SU-DHL-6 (cell line): ENCODE measurements at regions not wholly inside any gene's neighbourhood (a gene's known extent, or its start where the extent isn't known, plus 50 kb on each side); places are given as distances from the start of the nearest gene placed in this dataset.

Experiments
- H2AFZ ChIP-seq: fragments of 200-600 bp; sonication (generic); 2 replicates; pipeline ENCODE4 v1.6.1; 2014; ENCODE audit warnings: low read depth, mild to moderate bottlenecking, moderate library complexity, mixed read lengths, antibody characterized with exemption, low read length; ENCODE audit not compliant: severe bottlenecking
- H3F3A ChIP-seq: fragments of 200-600 bp; shearing (Covaris generic); 2 replicates; pipeline ENCODE4 v1.6.0; 2016; ENCODE audit warnings: antibody characterized with exemption, mild to moderate bottlenecking; ENCODE audit not compliant: insufficient read depth
- H3K27ac ChIP-seq: fragments of 200-600 bp; sonication (generic); 2 replicates; pipeline ENCODE4 v1.5.1; 2016; ENCODE audit warnings: low read depth, mild to moderate bottlenecking, low read length, moderate library complexity, mixed read lengths
- H3K27me3 ChIP-seq: fragments of 200-600 bp; sonication (generic), shearing (Covaris generic); 2 replicates; pipeline ENCODE4 v1.6.0; 2014; ENCODE audit warnings: mild to moderate bottlenecking, low read length
- H3K36me3 ChIP-seq: fragments of 200-600 bp; sonication (generic); 2 replicates; pipeline ENCODE4 v1.6.1; 2014; ENCODE audit warnings: mild to moderate bottlenecking, low read length, mixed read lengths
- H3K4me2 ChIP-seq: fragments of 300-600, 200-600 bp; shearing (Covaris generic), sonication (generic); 2 replicates; pipeline ENCODE4 v1.6.0; 2014; ENCODE audit warnings: low read length, low read depth, mild to moderate bottlenecking; ENCODE audit not compliant: poor library complexity, severe bottlenecking
- H3K4me3 ChIP-seq: fragments of 200-600 bp; sonication (generic); 2 replicates; pipeline ENCODE4 v1.5.1; 2014; ENCODE audit warnings: antibody characterized with exemption, low read length, mild to moderate bottlenecking, mixed read lengths; ENCODE audit not compliant: insufficient read depth, poor library complexity, severe bottlenecking
- H3K79me2 ChIP-seq: fragments of 200-600 bp; sonication (generic); 2 replicates; pipeline ENCODE4 v1.6.1; 2014; ENCODE audit warnings: mild to moderate bottlenecking, low read length, moderate library complexity; ENCODE audit not compliant: insufficient read depth
- H3K9ac ChIP-seq: fragments of 200-600 bp; sonication (generic); 2 replicates; pipeline ENCODE4 v1.7.0; 2014; ENCODE audit warnings: mild to moderate bottlenecking, low read length
- H3K9me2 ChIP-seq: fragments of 200-600 bp; sonication (generic); replicated peaks from 2 replicates; pipeline ENCODE4 v1.6.1; 2014; ENCODE audit warnings: low read length; ENCODE audit not compliant: insufficient read depth
- H3K9me3 ChIP-seq: fragments of 200-600 bp; sonication (generic); 2 replicates; pipeline ENCODE4 v1.6.1; 2014; ENCODE audit warnings: low read length, mixed read lengths; ENCODE audit not compliant: insufficient read depth
- H4K20me1 ChIP-seq: fragments of 200-600 bp; sonication (generic); 2 replicates; pipeline ENCODE4 v1.6.1; 2014; ENCODE audit warnings: low read depth, mild to moderate bottlenecking, antibody characterized with exemption, low read length, moderate library complexity, mixed read lengths
- EZH2phosphoT487 ChIP-seq: fragments of 200-600 bp; sonication (generic), shearing (Covaris generic); conservative IDR thresholded peaks from 2 replicates; pipeline ENCODE4 v1.6.1; 2018; ENCODE audit warnings: mild to moderate bottlenecking, antibody characterized with exemption, low read length, moderate library complexity, mixed read lengths
- TF ChIP-seq, protein P1 (sequence below): fragments of 200-600 bp; sonication (generic); IDR thresholded peaks from one replicate; pipeline ENCODE4 v1.5.1; 2017; ENCODE audit warnings: antibody characterized with exemption, mild to moderate bottlenecking, low read length, moderate library complexity; ENCODE audit not compliant: insufficient read depth, poor library complexity, severe bottlenecking

DNA sequence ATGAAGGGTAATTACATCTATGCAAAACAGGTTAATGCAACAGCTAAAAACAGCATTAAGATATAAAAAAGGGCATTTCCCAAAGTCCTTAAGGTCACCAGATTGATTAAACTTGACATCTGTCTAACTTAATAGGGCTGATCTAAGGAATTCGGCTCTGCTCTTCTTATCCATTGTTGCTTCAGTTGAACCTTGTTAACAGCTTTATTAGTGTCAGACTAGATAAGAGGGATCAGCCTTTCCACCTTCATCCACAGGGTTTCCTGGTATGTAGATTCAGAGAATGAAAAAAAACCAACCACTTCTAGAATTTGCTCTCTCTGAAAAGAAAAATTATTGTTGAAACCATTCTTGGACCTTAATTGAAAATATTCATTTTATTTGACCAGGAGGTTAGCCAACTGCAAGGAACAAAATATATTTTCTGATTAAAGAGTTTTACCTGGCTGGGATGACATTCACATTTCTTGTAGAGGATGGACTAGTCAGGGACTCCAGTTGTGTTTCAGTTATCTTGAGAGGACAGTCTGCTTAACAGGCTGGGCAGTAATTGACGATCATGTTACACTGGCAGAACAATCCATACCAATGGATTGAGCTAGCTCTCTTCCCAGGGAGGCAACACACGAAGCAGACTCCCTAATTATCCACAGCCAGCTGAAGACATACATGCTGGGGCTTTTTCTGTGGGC is 357.4 kb upstream of the ACVR2A start:
- H3F3A ChIP-seq: no peaks in the 10 kb centered on the region
- no peaks in the 10 kb centered on the region for H3K36me3 ChIP-seq
- H3K4me3 ChIP-seq: no peak overlapping the region
- no peak for TF ChIP-seq EZH2phosphoT487
- TF ChIP-seq, protein P1, sequence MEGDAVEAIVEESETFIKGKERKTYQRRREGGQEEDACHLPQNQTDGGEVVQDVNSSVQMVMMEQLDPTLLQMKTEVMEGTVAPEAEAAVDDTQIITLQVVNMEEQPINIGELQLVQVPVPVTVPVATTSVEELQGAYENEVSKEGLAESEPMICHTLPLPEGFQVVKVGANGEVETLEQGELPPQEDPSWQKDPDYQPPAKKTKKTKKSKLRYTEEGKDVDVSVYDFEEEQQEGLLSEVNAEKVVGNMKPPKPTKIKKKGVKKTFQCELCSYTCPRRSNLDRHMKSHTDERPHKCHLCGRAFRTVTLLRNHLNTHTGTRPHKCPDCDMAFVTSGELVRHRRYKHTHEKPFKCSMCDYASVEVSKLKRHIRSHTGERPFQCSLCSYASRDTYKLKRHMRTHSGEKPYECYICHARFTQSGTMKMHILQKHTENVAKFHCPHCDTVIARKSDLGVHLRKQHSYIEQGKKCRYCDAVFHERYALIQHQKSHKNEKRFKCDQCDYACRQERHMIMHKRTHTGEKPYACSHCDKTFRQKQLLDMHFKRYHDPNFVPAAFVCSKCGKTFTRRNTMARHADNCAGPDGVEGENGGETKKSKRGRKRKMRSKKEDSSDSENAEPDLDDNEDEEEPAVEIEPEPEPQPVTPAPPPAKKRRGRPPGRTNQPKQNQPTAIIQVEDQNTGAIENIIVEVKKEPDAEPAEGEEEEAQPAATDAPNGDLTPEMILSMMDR: no peak
- H3K9me2 ChIP-seq: no peaks in the 10 kb centered on the region; the same call in 1 of the 2 replicates
- H2AFZ ChIP-seq: no peak overlapping the region
- no peak overlapping the region for H3K9ac ChIP-seq
- no peak overlapping the region for H3K27ac ChIP-seq
- H3K4me2 ChIP-seq: no peak overlapping the region
- no peaks in the 10 kb centered on the region for H3K9me3 ChIP-seq
- H3K27me3 ChIP-seq: no peaks in the 10 kb centered on the region
- no peaks in the 10 kb centered on the region for H3K79me2 ChIP-seq
- H4K20me1 ChIP-seq: no peaks in the 10 kb centered on the region

DNA sequence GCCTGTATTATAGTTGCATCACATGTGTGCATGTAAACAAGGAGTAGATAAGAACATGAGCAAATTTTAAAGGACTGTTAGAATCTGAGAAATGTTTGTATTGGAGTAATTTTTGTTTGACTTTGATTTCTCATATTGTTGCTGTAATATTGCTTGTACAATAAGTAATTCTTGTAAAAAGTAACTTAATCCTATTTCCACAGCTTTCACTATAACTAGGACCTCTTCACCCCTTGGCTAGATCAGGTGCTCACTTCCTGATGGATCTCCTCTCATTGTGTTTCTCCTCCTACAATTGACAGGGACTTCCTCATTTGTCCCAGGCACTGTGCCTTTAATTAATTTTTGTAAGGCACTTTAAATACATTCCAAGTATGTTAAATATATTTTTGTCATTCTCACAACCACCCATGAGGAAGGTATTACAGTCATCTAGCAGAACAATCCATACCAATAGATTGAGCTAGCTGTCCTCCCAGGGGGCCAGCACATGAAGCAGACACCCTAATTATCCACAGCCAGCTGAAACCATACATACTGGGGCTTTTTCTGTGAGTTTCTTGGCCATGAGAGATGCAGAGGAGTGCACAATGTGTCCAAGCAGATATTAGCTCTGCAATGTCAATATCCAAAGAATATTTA is 359.5 kb upstream of the ACVR2A start:
- no peak for TF ChIP-seq EZH2phosphoT487
- TF ChIP-seq, protein P1: no peak
- Histone ChIP-seq H3F3A (no peaks in the 10 kb centered on the region), H4K20me1 (no peaks in the 10 kb centered on the region), H3K27me3 (no peaks in the 10 kb centered on the region), H2AFZ (no peak overlapping the region), H3K9ac (no peak overlapping the region), H3K4me3 (no peak overlapping the region), H3K9me3 (no peaks in the 10 kb centered on the region), H3K79me2 (no peaks in the 10 kb centered on the region), H3K27ac (no peak overlapping the region), H3K36me3 (no peaks in the 10 kb centered on the region), H3K4me2 (no peak overlapping the region), H3K9me2 (no peaks in the 10 kb centered on the region)

DNA sequence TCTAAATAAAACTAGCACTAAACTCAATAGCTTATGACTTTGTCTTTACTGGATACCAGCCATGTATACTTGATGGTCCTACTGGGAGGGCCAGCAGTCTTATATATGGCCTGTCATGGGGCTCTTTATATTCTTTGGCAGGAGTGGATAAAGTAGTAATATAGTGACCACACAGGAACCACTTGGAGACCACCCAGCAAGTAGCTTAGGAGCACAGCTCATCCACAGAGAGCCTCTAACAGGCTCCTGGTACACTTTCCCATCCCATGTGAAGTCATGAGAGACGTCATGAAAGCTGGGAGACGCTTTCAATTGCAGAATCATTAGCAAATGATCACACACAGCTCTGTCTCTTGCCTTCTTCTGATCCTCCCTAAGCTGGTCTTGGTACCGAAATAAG is 360.9 kb upstream of the ACVR2A start:
- TF ChIP-seq EZH2phosphoT487: no peak
- TF ChIP-seq, protein P1: no peak
- H3K27me3 ChIP-seq: no peaks in the 10 kb centered on the region
- H3K9ac ChIP-seq: no peak overlapping the region
- no peak overlapping the region for H2AFZ ChIP-seq
- H3K4me2 ChIP-seq: no peak overlapping the region
- no peaks in the 10 kb centered on the region for H3K36me3 ChIP-seq
- no peaks in the 10 kb centered on the region for H3K79me2 ChIP-seq
- H3K9me3 ChIP-seq: no peaks in the 10 kb centered on the region
- no peaks in the 10 kb centered on the region for H4K20me1 ChIP-seq
- H3K27ac ChIP-seq: no peak overlapping the region
- H3F3A ChIP-seq: no peaks in the 10 kb centered on the region
- H3K4me3 ChIP-seq: no peak overlapping the region
- H3K9me2 ChIP-seq: no peaks in the 10 kb centered on the region
